H9 (cell line): ENCODE measurements at regions not wholly inside any gene's neighbourhood (a gene's known extent, or its start where the extent isn't known, plus 50 kb on each side); places are given as distances from the start of the nearest gene placed in this dataset.

Experiments used
- DNase-seq: peaks from one replicate; pipeline ENCODE4 v3.0.0-alpha.2; 2017
- H2AFZ ChIP-seq: one replicate; pipeline ENCODE4 v1.6.1; 2013; ENCODE audit warnings: mild to moderate bottlenecking, low read length, control low read depth, moderate library complexity
- H2AK5ac ChIP-seq: 2 replicates; pipeline ENCODE4 v1.6.1; 2013; ENCODE audit warnings: low read length, control low read depth, mixed read lengths; ENCODE audit not compliant: insufficient read length
- H2BK120ac ChIP-seq: one replicate; pipeline ENCODE4 v1.6.1; 2013; ENCODE audit warnings: low read depth, mild to moderate bottlenecking, low read length, control low read depth, inconsistent platforms; ENCODE audit not compliant: poor library complexity, severe bottlenecking
- H2BK12ac ChIP-seq: 2 replicates; pipeline ENCODE4 v1.6.1; 2013; ENCODE audit warnings: low read length, control low read depth, mixed read lengths, low read depth; ENCODE audit not compliant: insufficient read length
- H2BK15ac ChIP-seq: 2 replicates; pipeline ENCODE4 v1.6.1; 2013; ENCODE audit warnings: low read depth, low read length, control low read depth
- H2BK20ac ChIP-seq: one replicate; pipeline ENCODE4 v1.6.1; 2013; ENCODE audit warnings: low read depth, mild to moderate bottlenecking, low read length, control low read depth, inconsistent platforms; ENCODE audit not compliant: poor library complexity, severe bottlenecking
- H2BK5ac ChIP-seq: 2 replicates; pipeline ENCODE4 v1.6.1; 2013; ENCODE audit warnings: low read length, control low read depth, mixed read lengths; ENCODE audit not compliant: insufficient read length
- H3K14ac ChIP-seq: 2 replicates; pipeline ENCODE4 v1.6.1; 2013; ENCODE audit warnings: low read length, control low read depth; ENCODE audit not compliant: insufficient read depth
- H3K18ac ChIP-seq: 2 replicates; pipeline ENCODE4 v1.6.1; 2013; ENCODE audit warnings: low read depth, mild to moderate bottlenecking, mixed read lengths, low read length, control low read depth; ENCODE audit not compliant: insufficient read length
- H3K23ac ChIP-seq: 2 replicates; pipeline ENCODE4 v1.6.1; 2013; ENCODE audit warnings: low read length, control low read depth, mixed read lengths, low read depth; ENCODE audit not compliant: insufficient read length
- H3K23me2 ChIP-seq: 2 replicates; pipeline ENCODE4 v1.6.1; 2013; ENCODE audit warnings: low read depth, mild to moderate bottlenecking, mixed read lengths, low read length, control low read depth; ENCODE audit not compliant: insufficient read length, poor library complexity, severe bottlenecking
- H3K27ac ChIP-seq: 2 replicates; pipeline ENCODE4 v1.5.1; 2013; ENCODE audit warnings: low read length, control low read depth, mixed read lengths, low read depth; ENCODE audit not compliant: insufficient read length
- H3K27me3 ChIP-seq: 2 replicates; pipeline ENCODE4 v1.6.1; 2013; ENCODE audit warnings: low read length, control low read depth, inconsistent platforms; ENCODE audit not compliant: insufficient read depth
- H3K4ac ChIP-seq: 2 replicates; pipeline ENCODE4 v1.6.1; 2013; ENCODE audit warnings: low read depth, mild to moderate bottlenecking, control low read depth, inconsistent platforms, low read length, moderate library complexity
- H3K4me1 ChIP-seq: 2 replicates; pipeline ENCODE4 v1.6.1; 2013; ENCODE audit warnings: low read length, control low read depth, inconsistent platforms; ENCODE audit not compliant: insufficient read depth
- H3K4me2 ChIP-seq: 2 replicates; pipeline ENCODE4 v1.6.1; 2013; ENCODE audit warnings: low read length, control low read depth, mixed read lengths; ENCODE audit not compliant: insufficient read length, insufficient read depth
- H3K56ac ChIP-seq: 2 replicates; pipeline ENCODE4 v1.6.1; 2013; ENCODE audit warnings: low read depth, mild to moderate bottlenecking, mixed read lengths, low read length, control low read depth; ENCODE audit not compliant: insufficient read length
- H3K79me1 ChIP-seq: 2 replicates; pipeline ENCODE4 v1.6.1; 2013; ENCODE audit warnings: low read depth, mild to moderate bottlenecking, moderate library complexity, low read length, control low read depth, inconsistent platforms; ENCODE audit not compliant: insufficient read depth, poor library complexity, severe bottlenecking
- H3K79me2 ChIP-seq: 2 replicates; pipeline ENCODE4 v1.6.1; 2013; ENCODE audit warnings: low read length, control low read depth, inconsistent platforms; ENCODE audit not compliant: insufficient read depth
- H3K9ac ChIP-seq: 2 replicates; pipeline ENCODE4 v1.6.1; 2013; ENCODE audit warnings: low read length, control low read depth, mixed read lengths; ENCODE audit not compliant: insufficient read length; ENCODE audit errors: extremely low read depth
- H3K9me3 ChIP-seq: one replicate; pipeline ENCODE4 v1.6.1; 2013; ENCODE audit warnings: low read depth, low read length, inconsistent platforms; ENCODE audit not compliant: control insufficient read depth
- H3T11ph ChIP-seq: one replicate; pipeline ENCODE4 v1.6.1; 2013; ENCODE audit warnings: mild to moderate bottlenecking, low read length, control low read depth, inconsistent platforms
- H4K20me1 ChIP-seq: one replicate; pipeline ENCODE4 v1.6.1; 2013; ENCODE audit not compliant: control insufficient read depth, insufficient read length, insufficient read depth
- H4K5ac ChIP-seq: 2 replicates; pipeline ENCODE4 v1.6.1; 2013; ENCODE audit warnings: low read depth, mild to moderate bottlenecking, mixed read lengths, low read length, control low read depth; ENCODE audit not compliant: insufficient read length
- H4K8ac ChIP-seq: replicated peaks from 2 replicates; pipeline ENCODE4 v1.6.1; 2013; ENCODE audit warnings: low read length, control low read depth, mixed read lengths, low read depth; ENCODE audit not compliant: insufficient read length
- H4K91ac ChIP-seq: 2 replicates; pipeline ENCODE4 v1.6.1; 2013; ENCODE audit warnings: low read depth, mild to moderate bottlenecking, moderate library complexity, mixed read lengths, low read length, control low read depth; ENCODE audit not compliant: insufficient read length
- H3K27ac Mint-ChIP-seq, 3 experiments: 2 replicates in 2 of 3; 3 replicates in 1 of 3; pipeline ENCODE4 v1.8.0; 2020 to 2021; ENCODE audit warnings: mixed read lengths in 3 of 3, mild to moderate bottlenecking in 1 of 3, moderate library complexity in 1 of 3
- H3K27me3 Mint-ChIP-seq: 2 replicates; pipeline ENCODE4 v1.8.0; 2021; ENCODE audit warnings: low read depth, mild to moderate bottlenecking, moderate library complexity, mixed read lengths
- H3K36me3 Mint-ChIP-seq, 3 experiments: 2 replicates in 2 of 3; 3 replicates in 1 of 3; pipeline ENCODE4 v1.8.0; 2020 to 2021; ENCODE audit warnings: low read depth in 3 of 3, mixed read lengths in 3 of 3; ENCODE audit not compliant: insufficient read depth in 1 of 3
- H3K4me1 Mint-ChIP-seq, 2 experiments: 2 replicates each; pipeline ENCODE4 v1.8.0; 2020; ENCODE audit warnings: mixed read lengths in 2 of 2
- H3K4me3 Mint-ChIP-seq, 2 experiments: 2 replicates in 1 of 2; 3 replicates in 1 of 2; pipeline ENCODE4 v1.8.0; 2020 to 2021; ENCODE audit warnings: mild to moderate bottlenecking in 2 of 2, mixed read lengths in 2 of 2, moderate library complexity in 1 of 2
- H3K9me3 Mint-ChIP-seq, 2 experiments: 2 replicates in 1 of 2; 3 replicates in 1 of 2; pipeline ENCODE4 v1.8.0; 2020; ENCODE audit warnings: mild to moderate bottlenecking in 2 of 2, mixed read lengths in 2 of 2, moderate library complexity in 1 of 2
- WGBS: extraction: QIAGEN DNeasy Blood & Tissue Kit; methylation state at CpG from one replicate; pipeline ENCODE4 v1.1.7; 2013; ENCODE audit warnings: missing lambda C conversion rate, low lambda C conversion rate, mixed read lengths; ENCODE audit not compliant: insufficient read length; ENCODE audit errors: extremely low coverage; 5-methylcytosine and 5-hydroxymethylcytosine counted together
- TF ChIP-seq, protein P1 (sequence below): fragments of 200-600 bp; sonication (generic); conservative IDR thresholded peaks from 3 replicates; pipeline ENCODE4 v1.8.0; 2021; ENCODE audit warnings: antibody characterized with exemption, mild to moderate bottlenecking

DNA sequence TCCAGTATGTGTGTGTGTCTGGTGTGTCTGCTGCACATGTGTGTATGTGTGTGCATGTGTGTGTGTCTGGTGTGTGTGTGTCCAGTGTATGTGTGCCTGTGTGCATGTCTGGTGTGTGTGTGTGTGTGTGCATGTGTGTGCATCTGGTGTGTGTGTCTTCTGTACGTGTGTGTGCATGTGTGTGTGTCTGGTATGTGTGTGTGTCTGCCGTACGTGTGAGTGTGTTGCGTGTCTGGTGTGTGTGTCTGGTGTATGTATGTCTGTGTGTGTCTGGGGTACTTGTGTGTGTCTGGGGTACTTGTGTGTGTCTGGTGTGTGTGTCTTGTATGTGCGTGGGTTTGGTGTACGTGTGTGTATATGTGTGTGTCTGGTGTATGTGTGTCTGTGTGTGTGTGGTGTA is 289.1 kb upstream of the SHH start:
- H3K4ac ChIP-seq, result no peak overlapping the region
- peaks cover 6 to 9% of the 10 kb centered on the region in 2 experiments; a peak in 2 of 4 replicates for H3K4me1 Mint-ChIP-seq
- no peaks in the 10 kb centered on the region for H3K9me3 Mint-ChIP-seq
- H3K27me3 Mint-ChIP-seq, result peaks cover 5% of the 10 kb centered on the region
- no peak overlapping the region for H2AK5ac ChIP-seq
- H3K18ac ChIP-seq, result no peak overlapping the region
- DNase-seq, result no peak
- H2BK120ac ChIP-seq, result no peak overlapping the region
- H2AFZ ChIP-seq, result no peak overlapping the region
- H3K27ac Mint-ChIP-seq, result no peak overlapping the region
- H3K27me3 ChIP-seq, result no peaks in the 10 kb centered on the region
- H2BK20ac ChIP-seq, result no peak overlapping the region
- H3K23ac ChIP-seq, result no peak overlapping the region
- H3K4me2 ChIP-seq, result no peak overlapping the region
- H3K36me3 Mint-ChIP-seq, result no peaks in the 10 kb centered on the region
- H3K27ac ChIP-seq, result no peak overlapping the region
- H4K5ac ChIP-seq, result no peak overlapping the region
- no peak overlapping the region for H3K56ac ChIP-seq
- no peaks in the 10 kb centered on the region for H3K4me1 ChIP-seq
- no peak overlapping the region for H4K8ac ChIP-seq
- WGBS, result no CpG with 5 or more reads among the region's 6 CpGs
- H3T11ph ChIP-seq, result no peak overlapping the region
- no peaks in the 10 kb centered on the region for H3K79me2 ChIP-seq
- no peaks in the 10 kb centered on the region for H4K20me1 ChIP-seq
- TF ChIP-seq, protein P1, sequence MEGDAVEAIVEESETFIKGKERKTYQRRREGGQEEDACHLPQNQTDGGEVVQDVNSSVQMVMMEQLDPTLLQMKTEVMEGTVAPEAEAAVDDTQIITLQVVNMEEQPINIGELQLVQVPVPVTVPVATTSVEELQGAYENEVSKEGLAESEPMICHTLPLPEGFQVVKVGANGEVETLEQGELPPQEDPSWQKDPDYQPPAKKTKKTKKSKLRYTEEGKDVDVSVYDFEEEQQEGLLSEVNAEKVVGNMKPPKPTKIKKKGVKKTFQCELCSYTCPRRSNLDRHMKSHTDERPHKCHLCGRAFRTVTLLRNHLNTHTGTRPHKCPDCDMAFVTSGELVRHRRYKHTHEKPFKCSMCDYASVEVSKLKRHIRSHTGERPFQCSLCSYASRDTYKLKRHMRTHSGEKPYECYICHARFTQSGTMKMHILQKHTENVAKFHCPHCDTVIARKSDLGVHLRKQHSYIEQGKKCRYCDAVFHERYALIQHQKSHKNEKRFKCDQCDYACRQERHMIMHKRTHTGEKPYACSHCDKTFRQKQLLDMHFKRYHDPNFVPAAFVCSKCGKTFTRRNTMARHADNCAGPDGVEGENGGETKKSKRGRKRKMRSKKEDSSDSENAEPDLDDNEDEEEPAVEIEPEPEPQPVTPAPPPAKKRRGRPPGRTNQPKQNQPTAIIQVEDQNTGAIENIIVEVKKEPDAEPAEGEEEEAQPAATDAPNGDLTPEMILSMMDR, result no peak
- no peak overlapping the region for H3K9ac ChIP-seq
- no peak overlapping the region for H2BK12ac ChIP-seq
- H3K79me1 ChIP-seq, result no peaks in the 10 kb centered on the region
- no peak overlapping the region for H3K4me3 Mint-ChIP-seq
- no peak overlapping the region for H3K14ac ChIP-seq
- no peak overlapping the region for H2BK15ac ChIP-seq
- no peaks in the 10 kb centered on the region for H3K9me3 ChIP-seq
- H3K23me2 ChIP-seq, result no peaks in the 10 kb centered on the region
- no peak overlapping the region for H2BK5ac ChIP-seq
- H4K91ac ChIP-seq, result no peak overlapping the region
